GM19043 (cell line): ENCODE measurements at regions not wholly inside any gene's neighbourhood (a gene's known extent, or its start where the extent isn't known, plus 50 kb on each side); places are given as distances from the start of the nearest gene placed in this dataset.

Source experiments
- ATAC-seq: cut with Tn5 transposase; IDR thresholded peaks from one replicate; pipeline ENCODE4 v1.9.1; 2021; ENCODE audit warnings: low read depth; ENCODE audit not compliant: unreplicated experiment

GRCh38 chr1:82318265-82318664 is 517.5 kb downstream of the ADGRL2 start:
- no peak for ATAC-seq

GRCh38 chr1:82317671-82318070 is 516.9 kb downstream of the ADGRL2 start:
- ATAC-seq, result no peak

- no peak for ATAC-seq
Measured at GRCh38 chr1:82299656-82300055, 498.9 kb downstream of the ADGRL2 start.

- ATAC-seq, result no peak
Measured at GRCh38 chr1:82299056-82299455, 498.3 kb downstream of the ADGRL2 start.

- ATAC-seq, result no peak
Measured at GRCh38 chr1:82297139-82297896, 496.6 kb downstream of the ADGRL2 start.

- no peak for ATAC-seq
Measured at GRCh38 chr1:82287556-82287955, 486.8 kb downstream of the ADGRL2 start.

- ATAC-seq, result no peak
Measured at GRCh38 chr1:82284213-82284612, 483.5 kb downstream of the ADGRL2 start.

GRCh38 chr1:82279241-82279640 is 478.5 kb downstream of the ADGRL2 start:
- ATAC-seq, result no peak

GRCh38 chr1:82273816-82274215 is 473.1 kb downstream of the ADGRL2 start:
- ATAC-seq, result no peak

- ATAC-seq, result no peak
Measured at GRCh38 chr1:82269431-82269830, 468.7 kb downstream of the ADGRL2 start.

- no peak for ATAC-seq
Measured at GRCh38 chr1:82268826-82269225, 468.1 kb downstream of the ADGRL2 start.

- no peak for ATAC-seq
Measured at GRCh38 chr1:82266351-82266750, 465.6 kb downstream of the ADGRL2 start.

GRCh38 chr1:82265436-82265835 is 464.7 kb downstream of the ADGRL2 start:
- ATAC-seq, result no peak

- no peak for ATAC-seq
Measured at GRCh38 chr1:82264802-82265201, 464.1 kb downstream of the ADGRL2 start.

GRCh38 chr1:82263396-82263795 is 462.7 kb downstream of the ADGRL2 start:
- no peak for ATAC-seq

- ATAC-seq, result no peak
Measured at GRCh38 chr1:82260666-82261065, 459.9 kb downstream of the ADGRL2 start.

- no peak for ATAC-seq
Measured at GRCh38 chr1:82260051-82260450, 459.3 kb downstream of the ADGRL2 start.

GRCh38 chr1:82258887-82259286 is 458.2 kb downstream of the ADGRL2 start:
- ATAC-seq, result no peak

- ATAC-seq, result no peak
Measured at GRCh38 chr1:82246050-82246449, 445.3 kb downstream of the ADGRL2 start.

- no peak for ATAC-seq
Measured at GRCh38 chr1:82245345-82246014, 444.7 kb downstream of the ADGRL2 start.

GRCh38 chr1:82240571-82240970 is 439.8 kb downstream of the ADGRL2 start:
- no peak for ATAC-seq

GRCh38 chr1:82230667-82231066 is 429.9 kb downstream of the ADGRL2 start:
- no peak for ATAC-seq
